GM23248 (cell line): ENCODE measurements at regions not wholly inside any gene's neighbourhood (a gene's known extent, or its start where the extent isn't known, plus 50 kb on each side); places are given as distances from the start of the nearest gene placed in this dataset.

Experiments used
- EZH2 ChIP-seq: fragments of 200-600 bp; sonication (generic); IDR thresholded peaks from 2 replicates; pipeline ENCODE4 v1.6.1; 2018; ENCODE audit warnings: antibody characterized with exemption, mild to moderate bottlenecking; ENCODE audit not compliant: insufficient read depth, poor library complexity, severe bottlenecking
- EZH2phosphoT487 ChIP-seq: fragments of 200-600 bp; sonication (generic); IDR thresholded peaks from 2 replicates; pipeline ENCODE4 v1.6.1; 2018; ENCODE audit warnings: antibody characterized with exemption, moderate library complexity, mild to moderate bottlenecking, low read depth; ENCODE audit not compliant: insufficient read depth

DNA sequence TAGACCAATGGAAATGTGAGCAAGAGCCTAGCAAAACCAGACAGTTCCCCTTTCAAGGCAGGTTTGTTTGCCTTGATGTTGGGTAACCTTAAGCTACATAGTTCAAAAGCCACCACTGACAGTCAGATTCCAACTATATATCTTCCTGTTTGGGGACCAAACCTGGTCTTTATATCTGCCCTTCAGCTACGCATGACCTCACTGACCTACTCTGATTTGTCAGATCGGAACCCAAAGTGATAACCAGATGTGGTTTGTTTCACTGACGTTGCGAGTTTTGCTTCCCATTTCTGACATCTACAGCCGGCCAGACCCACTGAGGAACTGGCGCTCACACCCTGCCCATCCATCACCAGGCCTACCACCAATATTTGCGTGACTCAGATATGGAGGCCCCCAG, 361.1 kb upstream of the CHRM3 start:
- TF ChIP-seq EZH2, result no peak
- no peak for TF ChIP-seq EZH2phosphoT487
